GM18517 (cell line): ENCODE measurements at regions not wholly inside any gene's neighbourhood (a gene's known extent, or its start where the extent isn't known, plus 50 kb on each side); places are given as distances from the start of the nearest gene placed in this dataset.

Experiments used
- ATAC-seq: cut with Tn5 transposase; IDR thresholded peaks from one replicate; pipeline ENCODE4 v1.9.1; 2021; ENCODE audit warnings: mild to moderate bottlenecking, moderate library complexity; ENCODE audit not compliant: unreplicated experiment

GRCh38 chr3:76576201-76576600 lies 463.7 kb upstream of the ROBO2 start:
- ATAC-seq = no peak

- no peak for ATAC-seq
These were observed 457.8 kb upstream of the ROBO2 start for GRCh38 chr3:76582098-76582497.

GRCh38 chr3:76582632-76583378 lies 457.1 kb upstream of the ROBO2 start:
- no peak for ATAC-seq

- ATAC-seq = no peak
These were observed 454.0 kb upstream of the ROBO2 start for GRCh38 chr3:76585794-76586392.

DNA sequence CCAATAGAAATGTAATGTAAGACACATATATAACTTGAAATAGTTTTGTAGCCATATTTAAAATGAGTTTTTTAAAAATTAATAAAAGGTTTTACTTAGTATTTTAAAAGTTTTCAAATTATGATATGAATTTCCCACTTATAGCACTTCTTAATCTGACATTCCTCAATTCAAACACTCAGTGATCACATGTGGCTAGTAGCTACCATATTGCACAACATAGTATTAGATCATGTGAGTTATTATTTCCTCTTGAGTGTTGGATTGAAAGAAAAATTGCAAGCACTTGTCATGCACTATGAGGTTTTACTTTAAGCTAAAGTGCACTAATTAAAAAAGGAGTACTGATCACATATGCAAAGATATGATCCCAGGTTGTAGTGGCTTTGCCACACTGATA lies 453.4 kb upstream of the ROBO2 start:
- no peak for ATAC-seq

- ATAC-seq = no peak
These were observed 429.7 kb upstream of the ROBO2 start for GRCh38 chr3:76610150-76610549.

DNA sequence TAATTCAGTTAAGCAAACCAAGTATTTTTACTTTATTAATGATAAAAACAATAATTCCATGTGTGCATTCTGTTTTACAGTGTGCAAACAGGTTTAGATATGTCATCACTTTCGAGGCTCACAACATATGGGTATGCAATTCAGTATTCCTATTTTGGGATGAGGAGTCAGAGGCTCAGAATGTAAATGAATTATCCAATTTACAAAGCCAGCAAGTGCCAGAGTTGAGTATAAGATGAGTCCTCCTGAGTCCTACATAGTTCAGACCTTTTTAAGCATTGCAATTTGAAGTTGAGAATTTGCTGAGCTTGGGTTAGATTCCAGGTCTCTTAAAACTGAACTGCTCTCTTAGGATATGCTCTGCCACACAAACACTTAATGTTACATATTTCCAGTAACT lies 424.2 kb upstream of the ROBO2 start:
- no peak for ATAC-seq

DNA sequence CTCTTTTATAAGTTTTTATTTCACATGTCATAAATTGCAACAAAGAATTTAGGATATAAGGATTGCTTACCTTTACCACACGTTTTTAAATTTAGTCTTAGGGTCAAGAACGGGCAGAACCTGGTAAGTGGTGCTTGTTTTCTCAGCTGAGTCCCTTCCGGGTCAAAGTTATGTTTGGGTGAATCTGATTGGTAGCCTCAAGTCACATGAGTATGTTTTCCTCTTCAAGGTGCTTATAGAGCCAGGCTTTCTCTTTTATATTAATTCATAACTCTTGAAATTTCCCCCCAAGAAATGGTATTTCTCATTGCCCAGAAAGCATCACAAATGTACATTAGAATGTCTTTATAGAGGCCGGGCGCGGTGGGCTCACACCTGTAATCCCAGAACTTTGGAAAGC lies 415.7 kb upstream of the ROBO2 start:
- no peak for ATAC-seq

DNA sequence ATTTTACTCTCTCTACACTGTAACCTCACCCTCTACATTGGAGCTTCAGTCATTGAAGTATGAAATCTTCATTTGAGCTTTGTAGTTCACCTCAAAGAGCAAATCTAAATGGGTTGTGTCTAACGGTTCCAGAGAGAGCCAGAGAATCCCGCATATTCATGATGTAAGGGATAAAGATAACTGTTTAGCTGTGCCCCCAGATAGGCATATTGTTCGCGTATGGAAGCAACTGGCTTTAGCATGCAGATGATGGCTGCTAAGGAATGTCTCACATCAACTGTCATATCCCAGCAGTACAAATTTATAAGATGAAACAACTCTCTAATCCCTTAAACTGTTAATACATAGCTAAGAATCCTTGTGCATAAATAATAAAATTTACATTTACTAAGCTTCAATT lies 412.7 kb upstream of the ROBO2 start:
- ATAC-seq = no peak

- ATAC-seq = no peak
These were observed 408.6 kb upstream of the ROBO2 start for GRCh38 chr3:76631251-76631650.

DNA sequence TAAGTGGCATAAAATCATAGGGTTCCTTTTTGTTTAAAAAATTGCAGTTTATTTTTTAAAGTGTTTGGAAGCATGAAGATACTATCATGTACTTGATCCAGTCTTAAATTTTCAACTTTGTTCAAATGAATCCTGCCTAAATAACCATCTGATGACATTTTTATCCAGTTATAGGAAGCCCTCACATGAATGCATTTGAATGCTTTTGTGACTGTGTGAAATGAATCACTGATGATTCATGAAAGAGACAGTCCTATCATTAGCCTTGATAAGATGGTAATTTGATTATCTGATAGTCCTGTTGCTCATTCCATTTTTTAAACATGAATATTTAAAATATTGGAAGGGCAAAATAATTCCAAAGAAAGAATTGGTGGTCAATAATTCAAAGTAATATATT lies 401.9 kb upstream of the ROBO2 start:
- no peak for ATAC-seq

DNA sequence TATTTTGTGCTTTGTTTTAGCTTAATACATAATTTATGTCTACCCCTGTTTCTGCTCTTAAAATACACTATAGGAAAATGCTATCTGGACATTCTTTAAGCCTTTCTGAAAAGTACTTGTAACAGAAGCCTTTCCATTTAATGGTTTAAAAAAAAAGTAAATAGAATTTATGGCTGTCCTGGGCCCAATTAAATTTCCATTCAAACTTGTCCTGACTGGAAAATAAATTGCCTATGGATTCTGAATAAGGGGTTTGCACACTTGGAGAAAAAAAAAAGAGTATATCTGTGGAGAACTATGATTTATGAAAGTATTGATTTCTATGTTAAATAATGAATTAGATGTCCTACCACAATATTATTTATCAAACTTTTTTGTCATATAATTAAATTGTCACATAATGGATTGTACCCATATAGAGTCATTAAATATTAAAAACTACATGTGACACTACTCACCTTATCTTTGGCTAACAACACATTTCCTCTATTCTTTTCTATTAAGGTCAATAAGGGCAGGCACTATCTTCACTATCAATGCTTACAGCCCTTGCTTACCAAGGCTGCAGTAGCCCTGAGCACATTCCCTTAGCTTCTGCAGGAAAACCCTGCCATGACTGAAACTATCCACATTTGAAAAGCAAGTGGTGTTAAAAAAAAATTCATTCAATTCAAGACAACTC lies 396.1 kb upstream of the ROBO2 start:
- ATAC-seq = no peak

DNA sequence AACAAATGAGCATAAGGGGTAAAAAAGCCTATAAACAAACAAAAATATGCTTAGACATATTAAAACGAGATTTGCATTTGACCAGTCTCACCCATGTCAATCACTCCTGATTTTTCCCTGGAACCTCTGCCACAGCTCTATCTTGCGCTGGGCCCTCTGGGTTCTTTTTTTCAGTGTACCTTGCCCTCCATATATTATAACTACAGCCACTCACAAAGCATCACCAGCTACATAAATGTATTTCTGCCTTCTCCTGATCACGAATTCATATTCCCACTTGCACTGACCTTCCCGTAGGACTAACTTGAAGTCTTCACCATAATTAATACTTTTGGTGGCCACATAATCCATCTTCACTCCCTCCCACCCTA lies 395.6 kb upstream of the ROBO2 start:
- no peak for ATAC-seq

GRCh38 chr3:76645724-76646123 lies 394.2 kb upstream of the ROBO2 start:
- ATAC-seq = no peak

- no peak for ATAC-seq
These were observed 392.9 kb upstream of the ROBO2 start for GRCh38 chr3:76646921-76647562.

DNA sequence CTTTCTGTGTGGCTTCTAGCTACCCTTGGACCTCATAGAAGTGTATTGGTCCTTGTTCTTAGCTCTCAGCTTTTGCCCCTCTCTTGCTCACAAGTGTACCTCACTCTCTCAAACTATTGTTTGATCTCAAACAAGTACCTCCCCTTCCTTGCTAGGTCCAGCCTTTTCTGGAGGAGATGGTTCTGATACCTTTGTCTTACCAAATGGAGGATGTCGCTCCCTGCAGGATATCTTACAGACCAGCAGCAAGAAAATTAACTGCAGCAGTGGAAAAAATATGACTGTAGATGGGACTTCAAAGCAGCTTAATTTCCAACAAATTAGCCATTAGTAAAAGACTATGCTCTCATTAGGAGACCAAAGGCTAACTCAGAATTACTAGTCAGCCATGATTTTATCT lies 388.1 kb upstream of the ROBO2 start:
- no peak for ATAC-seq

- no peak for ATAC-seq
These were observed 387.4 kb upstream of the ROBO2 start for GRCh38 chr3:76652524-76652923.

GRCh38 chr3:76653640-76654251 lies 386.2 kb upstream of the ROBO2 start:
- no peak for ATAC-seq

DNA sequence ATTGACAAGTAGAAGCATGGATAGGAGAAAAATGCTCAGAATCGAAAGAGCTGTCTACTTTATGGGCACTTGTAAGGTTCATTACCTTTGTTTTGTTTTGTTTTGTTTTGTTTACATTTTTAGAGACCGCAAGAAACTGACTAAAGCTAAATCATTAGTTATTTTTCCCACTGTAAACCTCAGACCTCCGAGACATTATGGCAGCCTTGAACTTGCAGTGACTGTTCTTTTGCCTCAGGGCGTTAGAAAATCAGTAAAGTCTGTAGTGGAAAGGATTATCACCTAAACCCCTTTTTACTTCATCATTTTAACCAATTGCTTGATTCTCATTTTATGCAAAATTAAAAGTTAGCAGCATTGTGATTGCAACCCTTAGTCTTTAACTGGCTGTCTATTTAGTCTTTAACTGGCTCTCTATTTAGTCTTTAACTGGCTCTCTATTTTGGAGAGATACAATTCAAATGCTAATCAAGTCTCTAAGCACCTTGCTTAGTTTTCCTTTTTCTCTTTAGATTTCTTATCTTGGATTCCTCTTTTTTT lies 383.3 kb upstream of the ROBO2 start:
- ATAC-seq = no peak

GRCh38 chr3:76657909-76658308 lies 382.0 kb upstream of the ROBO2 start:
- ATAC-seq = no peak
